H9 (cell line): ENCODE measurements at regions not wholly inside any gene's neighbourhood (a gene's known extent, or its start where the extent isn't known, plus 50 kb on each side); places are given as distances from the start of the nearest gene placed in this dataset.
A peak's percentile ranks its signal among the peaks of the same experiment; 100 is the strongest.

ENCODE experiments used
- DNase-seq: peaks from one replicate; pipeline ENCODE4 v3.0.0-alpha.2; 2017
- H2AFZ ChIP-seq: one replicate; pipeline ENCODE4 v1.6.1; 2013; ENCODE audit warnings: mild to moderate bottlenecking, low read length, control low read depth, moderate library complexity
- H2AK5ac ChIP-seq: 2 replicates; pipeline ENCODE4 v1.6.1; 2013; ENCODE audit warnings: low read length, control low read depth, mixed read lengths; ENCODE audit not compliant: insufficient read length
- H2BK120ac ChIP-seq: one replicate; pipeline ENCODE4 v1.6.1; 2013; ENCODE audit warnings: low read depth, mild to moderate bottlenecking, low read length, control low read depth, inconsistent platforms; ENCODE audit not compliant: poor library complexity, severe bottlenecking
- H2BK12ac ChIP-seq: 2 replicates; pipeline ENCODE4 v1.6.1; 2013; ENCODE audit warnings: low read length, control low read depth, mixed read lengths, low read depth; ENCODE audit not compliant: insufficient read length
- H2BK15ac ChIP-seq: 2 replicates; pipeline ENCODE4 v1.6.1; 2013; ENCODE audit warnings: low read depth, low read length, control low read depth
- H2BK20ac ChIP-seq: one replicate; pipeline ENCODE4 v1.6.1; 2013; ENCODE audit warnings: low read depth, mild to moderate bottlenecking, low read length, control low read depth, inconsistent platforms; ENCODE audit not compliant: poor library complexity, severe bottlenecking
- H2BK5ac ChIP-seq: 2 replicates; pipeline ENCODE4 v1.6.1; 2013; ENCODE audit warnings: low read length, control low read depth, mixed read lengths; ENCODE audit not compliant: insufficient read length
- H3K14ac ChIP-seq: 2 replicates; pipeline ENCODE4 v1.6.1; 2013; ENCODE audit warnings: low read length, control low read depth; ENCODE audit not compliant: insufficient read depth
- H3K18ac ChIP-seq: 2 replicates; pipeline ENCODE4 v1.6.1; 2013; ENCODE audit warnings: low read depth, mild to moderate bottlenecking, mixed read lengths, low read length, control low read depth; ENCODE audit not compliant: insufficient read length
- H3K23ac ChIP-seq: 2 replicates; pipeline ENCODE4 v1.6.1; 2013; ENCODE audit warnings: low read length, control low read depth, mixed read lengths, low read depth; ENCODE audit not compliant: insufficient read length
- H3K23me2 ChIP-seq: 2 replicates; pipeline ENCODE4 v1.6.1; 2013; ENCODE audit warnings: low read depth, mild to moderate bottlenecking, mixed read lengths, low read length, control low read depth; ENCODE audit not compliant: insufficient read length, poor library complexity, severe bottlenecking
- H3K27ac ChIP-seq: 2 replicates; pipeline ENCODE4 v1.5.1; 2013; ENCODE audit warnings: low read length, control low read depth, mixed read lengths, low read depth; ENCODE audit not compliant: insufficient read length
- H3K27me3 ChIP-seq: 2 replicates; pipeline ENCODE4 v1.6.1; 2013; ENCODE audit warnings: low read length, control low read depth, inconsistent platforms; ENCODE audit not compliant: insufficient read depth
- H3K4ac ChIP-seq: 2 replicates; pipeline ENCODE4 v1.6.1; 2013; ENCODE audit warnings: low read depth, mild to moderate bottlenecking, control low read depth, inconsistent platforms, low read length, moderate library complexity
- H3K4me1 ChIP-seq: 2 replicates; pipeline ENCODE4 v1.6.1; 2013; ENCODE audit warnings: low read length, control low read depth, inconsistent platforms; ENCODE audit not compliant: insufficient read depth
- H3K4me2 ChIP-seq: 2 replicates; pipeline ENCODE4 v1.6.1; 2013; ENCODE audit warnings: low read length, control low read depth, mixed read lengths; ENCODE audit not compliant: insufficient read length, insufficient read depth
- H3K56ac ChIP-seq: 2 replicates; pipeline ENCODE4 v1.6.1; 2013; ENCODE audit warnings: low read depth, mild to moderate bottlenecking, mixed read lengths, low read length, control low read depth; ENCODE audit not compliant: insufficient read length
- H3K79me1 ChIP-seq: 2 replicates; pipeline ENCODE4 v1.6.1; 2013; ENCODE audit warnings: low read depth, mild to moderate bottlenecking, moderate library complexity, low read length, control low read depth, inconsistent platforms; ENCODE audit not compliant: insufficient read depth, poor library complexity, severe bottlenecking
- H3K79me2 ChIP-seq: 2 replicates; pipeline ENCODE4 v1.6.1; 2013; ENCODE audit warnings: low read length, control low read depth, inconsistent platforms; ENCODE audit not compliant: insufficient read depth
- H3K9ac ChIP-seq: 2 replicates; pipeline ENCODE4 v1.6.1; 2013; ENCODE audit warnings: low read length, control low read depth, mixed read lengths; ENCODE audit not compliant: insufficient read length; ENCODE audit errors: extremely low read depth
- H3K9me3 ChIP-seq: one replicate; pipeline ENCODE4 v1.6.1; 2013; ENCODE audit warnings: low read depth, low read length, inconsistent platforms; ENCODE audit not compliant: control insufficient read depth
- H3T11ph ChIP-seq: one replicate; pipeline ENCODE4 v1.6.1; 2013; ENCODE audit warnings: mild to moderate bottlenecking, low read length, control low read depth, inconsistent platforms
- H4K20me1 ChIP-seq: one replicate; pipeline ENCODE4 v1.6.1; 2013; ENCODE audit not compliant: control insufficient read depth, insufficient read length, insufficient read depth
- H4K5ac ChIP-seq: 2 replicates; pipeline ENCODE4 v1.6.1; 2013; ENCODE audit warnings: low read depth, mild to moderate bottlenecking, mixed read lengths, low read length, control low read depth; ENCODE audit not compliant: insufficient read length
- H4K8ac ChIP-seq: replicated peaks from 2 replicates; pipeline ENCODE4 v1.6.1; 2013; ENCODE audit warnings: low read length, control low read depth, mixed read lengths, low read depth; ENCODE audit not compliant: insufficient read length
- H4K91ac ChIP-seq: 2 replicates; pipeline ENCODE4 v1.6.1; 2013; ENCODE audit warnings: low read depth, mild to moderate bottlenecking, moderate library complexity, mixed read lengths, low read length, control low read depth; ENCODE audit not compliant: insufficient read length
- H3K27ac Mint-ChIP-seq, 3 experiments: 2 replicates in 2 of 3; 3 replicates in 1 of 3; pipeline ENCODE4 v1.8.0; 2020 to 2021; ENCODE audit warnings: mixed read lengths in 3 of 3, mild to moderate bottlenecking in 1 of 3, moderate library complexity in 1 of 3
- H3K27me3 Mint-ChIP-seq: 2 replicates; pipeline ENCODE4 v1.8.0; 2021; ENCODE audit warnings: low read depth, mild to moderate bottlenecking, moderate library complexity, mixed read lengths
- H3K36me3 Mint-ChIP-seq, 3 experiments: 2 replicates in 2 of 3; 3 replicates in 1 of 3; pipeline ENCODE4 v1.8.0; 2020 to 2021; ENCODE audit warnings: low read depth in 3 of 3, mixed read lengths in 3 of 3; ENCODE audit not compliant: insufficient read depth in 1 of 3
- H3K4me1 Mint-ChIP-seq, 2 experiments: 2 replicates each; pipeline ENCODE4 v1.8.0; 2020; ENCODE audit warnings: mixed read lengths in 2 of 2
- H3K4me3 Mint-ChIP-seq, 2 experiments: 2 replicates in 1 of 2; 3 replicates in 1 of 2; pipeline ENCODE4 v1.8.0; 2020 to 2021; ENCODE audit warnings: mild to moderate bottlenecking in 2 of 2, mixed read lengths in 2 of 2, moderate library complexity in 1 of 2
- H3K9me3 Mint-ChIP-seq, 2 experiments: 2 replicates in 1 of 2; 3 replicates in 1 of 2; pipeline ENCODE4 v1.8.0; 2020; ENCODE audit warnings: mild to moderate bottlenecking in 2 of 2, mixed read lengths in 2 of 2, moderate library complexity in 1 of 2
- CTCF ChIP-seq: fragments of 200-600 bp; sonication (generic); conservative IDR thresholded peaks from 3 replicates; pipeline ENCODE4 v1.8.0; 2021; ENCODE audit warnings: antibody characterized with exemption, mild to moderate bottlenecking
- WGBS: extraction: QIAGEN DNeasy Blood & Tissue Kit; methylation state at CpG from one replicate; pipeline ENCODE4 v1.1.7; 2013; ENCODE audit warnings: missing lambda C conversion rate, low lambda C conversion rate, mixed read lengths; ENCODE audit not compliant: insufficient read length; ENCODE audit errors: extremely low coverage; 5-methylcytosine and 5-hydroxymethylcytosine counted together

GRCh38 chr2:58473165-58473564 lies 232.0 kb upstream of the FANCL start:
- Histone ChIP-seq H3K14ac (no peak overlapping the region), H3T11ph (no peak overlapping the region), H3K79me2 (no peaks in the 10 kb centered on the region), H2BK12ac (no peak overlapping the region), H4K8ac (no peak overlapping the region), H3K4ac (no peak overlapping the region), H3K9ac (no peak overlapping the region), H2BK15ac (no peak overlapping the region), H2AK5ac (no peak overlapping the region), H3K18ac (no peak overlapping the region), H3K23ac (no peak overlapping the region), H3K23me2 (no peaks in the 10 kb centered on the region), H3K56ac (no peak overlapping the region), H4K20me1 (no peaks in the 10 kb centered on the region), H2AFZ (no peak overlapping the region), H2BK20ac (no peak overlapping the region), H4K91ac (no peak overlapping the region), H3K79me1 (no peaks in the 10 kb centered on the region), H3K4me1 (no peaks in the 10 kb centered on the region), H2BK5ac (no peak overlapping the region), H3K27me3 (no peaks in the 10 kb centered on the region), H3K4me2 (no peak overlapping the region), H4K5ac (no peak overlapping the region), H3K27ac (no peak overlapping the region), H3K9me3 (no peaks in the 10 kb centered on the region), H2BK120ac (no peak overlapping the region)
- Mint-ChIP-seq H3K27me3 (no peaks in the 10 kb centered on the region; the same call in 1 of the 2 replicates), H3K27ac (0 out of 7 replicates have a peak overlapping the region, but pooled peaks of 1 of the 3 experiments have one; percentile 2), H3K4me3 (no peak overlapping the region), H3K36me3 (peaks cover 0 to 6% (median 3%) of the 10 kb centered on the region in 3 experiments; a peak in 2 of 7 replicates), H3K9me3 (peaks cover 4 to 7% of the 10 kb centered on the region in 2 experiments; a peak in 3 of 5 replicates), H3K4me1 (peaks cover 10 to 12% of the 10 kb centered on the region in 2 experiments)
- DNase-seq, result no peak
- no peak for TF ChIP-seq CTCF
- no CpG with 5 or more reads among the region's 4 CpGs for WGBS
